ENCODE measurements at regions not wholly inside any gene's neighbourhood (a gene's known extent, or its start where the extent isn't known, plus 50 kb on each side); places are given as distances from the start of the nearest gene placed in this dataset.

DNA sequence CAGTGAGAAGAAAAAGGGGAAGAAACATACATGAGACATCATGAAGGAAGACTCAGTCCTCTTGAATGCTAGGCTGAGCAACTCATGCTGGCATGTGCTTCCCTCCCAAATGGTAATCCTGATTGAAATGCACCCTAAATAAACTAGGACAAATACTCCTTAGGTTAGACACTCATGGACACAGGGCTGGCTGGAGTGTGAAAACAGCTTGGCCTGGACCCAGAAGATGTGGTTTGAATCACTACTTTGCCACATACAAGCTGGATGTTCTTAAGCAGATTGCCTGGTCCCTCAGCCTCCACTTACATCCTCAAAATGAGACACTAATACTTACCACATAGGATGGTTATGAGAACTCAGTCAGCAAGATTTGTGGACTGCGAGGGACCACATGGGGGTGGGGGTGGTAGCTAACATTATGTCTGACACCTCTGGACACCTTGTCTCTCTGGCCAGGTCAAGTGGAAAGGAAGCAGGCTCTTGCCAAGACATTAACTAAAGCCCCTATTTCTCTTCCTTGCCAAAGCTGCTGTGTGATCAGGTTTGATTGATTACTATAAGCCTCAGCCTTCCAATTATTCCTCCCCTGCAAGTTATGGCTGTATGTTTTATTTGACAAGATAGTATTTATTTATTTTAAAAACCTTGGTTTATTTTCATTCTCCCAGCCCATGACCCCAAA lies 138.9 kb upstream of the SLC7A14 start:
- TF ChIP-seq E2F6 (IDR thresholded peaks at IDR 0.05) (0 out of 2 replicates have a peak, but pooled peaks have one; percentile 28), EP300 (IDR thresholded peaks at IDR 0.05; ENCODE audit: borderline replicate concordance in 1 of 2, low read depth in 2 of 2, low read length in 2 of 2) (no peak), POLR2A (IDR thresholded peaks at IDR 0.05; ENCODE audit: control extremely low read depth in 1 of 2, low read depth in 2 of 2, low read length in 2 of 2) (no peak), SIN3A (conservative IDR thresholded peaks at IDR 0.05 in 1 of 2, IDR thresholded peaks at IDR 0.05 in 1 of 2; ENCODE audit: low read depth in 1 of 2, low read length in 2 of 2) (no peak), KDM1A (IDR thresholded peaks at IDR 0.05; ENCODE audit: borderline replicate concordance, low read length) (no peak), ATF3 (IDR thresholded peaks at IDR 0.05; ENCODE audit: insufficient read depth, low read depth, low read length) (no peak)
- TF ChIP-seq, protein P1, sequence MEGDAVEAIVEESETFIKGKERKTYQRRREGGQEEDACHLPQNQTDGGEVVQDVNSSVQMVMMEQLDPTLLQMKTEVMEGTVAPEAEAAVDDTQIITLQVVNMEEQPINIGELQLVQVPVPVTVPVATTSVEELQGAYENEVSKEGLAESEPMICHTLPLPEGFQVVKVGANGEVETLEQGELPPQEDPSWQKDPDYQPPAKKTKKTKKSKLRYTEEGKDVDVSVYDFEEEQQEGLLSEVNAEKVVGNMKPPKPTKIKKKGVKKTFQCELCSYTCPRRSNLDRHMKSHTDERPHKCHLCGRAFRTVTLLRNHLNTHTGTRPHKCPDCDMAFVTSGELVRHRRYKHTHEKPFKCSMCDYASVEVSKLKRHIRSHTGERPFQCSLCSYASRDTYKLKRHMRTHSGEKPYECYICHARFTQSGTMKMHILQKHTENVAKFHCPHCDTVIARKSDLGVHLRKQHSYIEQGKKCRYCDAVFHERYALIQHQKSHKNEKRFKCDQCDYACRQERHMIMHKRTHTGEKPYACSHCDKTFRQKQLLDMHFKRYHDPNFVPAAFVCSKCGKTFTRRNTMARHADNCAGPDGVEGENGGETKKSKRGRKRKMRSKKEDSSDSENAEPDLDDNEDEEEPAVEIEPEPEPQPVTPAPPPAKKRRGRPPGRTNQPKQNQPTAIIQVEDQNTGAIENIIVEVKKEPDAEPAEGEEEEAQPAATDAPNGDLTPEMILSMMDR (IDR thresholded peaks at IDR 0.05; ENCODE audit: control extremely low read depth in 1 of 3, insufficient read depth in 1 of 3, low read depth in 1 of 3, low read length in 3 of 3), result no peak
